ENCODE measurements at regions not wholly inside any gene's neighbourhood (a gene's known extent, or its start where the extent isn't known, plus 50 kb on each side); places are given as distances from the start of the nearest gene placed in this dataset.

DNA sequence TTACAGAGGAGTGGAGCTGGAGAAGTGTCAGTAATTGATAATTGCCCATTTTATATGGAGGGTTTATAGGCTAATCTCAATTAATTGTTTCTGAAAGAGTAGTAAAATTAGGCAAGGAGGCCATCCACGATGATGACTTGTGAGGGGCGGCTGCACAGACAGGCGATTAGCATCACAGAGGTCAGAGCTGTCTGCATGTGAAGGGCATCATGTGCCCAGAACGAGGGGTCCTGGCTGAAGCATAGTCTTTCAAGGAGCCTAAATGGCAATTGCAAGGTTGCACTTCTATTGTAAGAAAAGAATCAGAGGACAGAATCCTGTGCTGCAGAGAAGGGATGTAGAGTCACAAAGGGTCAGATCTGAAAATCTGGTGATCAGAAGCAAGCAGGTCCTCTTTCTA lies 196.6 kb downstream of the EBLN2 start:
- TF ChIP-seq CTCF (IDR thresholded peaks at IDR 0.05; ENCODE audit: low read length), result no peak
- TF ChIP-seq EZH2 (IDR thresholded peaks at IDR 0.05; ENCODE audit: borderline replicate concordance, low read length), result no peak
